GM23338 (cell line): ENCODE measurements at regions not wholly inside any gene's neighbourhood (a gene's known extent, or its start where the extent isn't known, plus 50 kb on each side); places are given as distances from the start of the nearest gene placed in this dataset.

Source experiments
- ATAC-seq: fragments of 200-7000 bp; cut with Tn5 transposase; 3 replicates; pipeline ENCODE4 v1.9.1; 2020
- DNase-seq: peaks from one replicate; pipeline ENCODE4 v3.0.0-alpha.2; 2015; ENCODE audit warnings: low spot score
- H2AFZ ChIP-seq: fragments of 200-600 bp; sonication (generic); 2 replicates; pipeline ENCODE4 v1.8.0; 2016; ENCODE audit warnings: antibody characterized with exemption, mild to moderate bottlenecking, moderate library complexity
- H3F3A ChIP-seq: fragments of 200-600 bp; sonication (generic); replicated peaks from 2 replicates; pipeline ENCODE4 v1.8.0; 2017; ENCODE audit warnings: antibody characterized with exemption, mixed run types, low read depth
- H3K27ac ChIP-seq: fragments of 200-600 bp; sonication (generic); 2 replicates; pipeline ENCODE4 v1.6.1; 2016; ENCODE audit warnings: low read depth
- H3K27me3 ChIP-seq: fragments of 200-600 bp; sonication (generic); 2 replicates; pipeline ENCODE4 v1.8.0; 2016; ENCODE audit warnings: mild to moderate bottlenecking, mixed run types, moderate library complexity; ENCODE audit not compliant: insufficient read depth
- H3K36me3 ChIP-seq: fragments of 200-600 bp; sonication (generic); 2 replicates; pipeline ENCODE4 v1.8.0; 2016; ENCODE audit warnings: mild to moderate bottlenecking; ENCODE audit not compliant: insufficient read depth
- H3K4me1 ChIP-seq: fragments of 200-600 bp; sonication (generic); 2 replicates; pipeline ENCODE4 v1.8.0; 2016; ENCODE audit warnings: mild to moderate bottlenecking, moderate library complexity; ENCODE audit not compliant: insufficient read depth
- H3K4me2 ChIP-seq: fragments of 200-600 bp; sonication (generic); 2 replicates; pipeline ENCODE4 v1.7.1; 2017; ENCODE audit warnings: mixed run types
- H3K4me3 ChIP-seq: fragments of 200-600 bp; sonication (generic); 2 replicates; pipeline ENCODE4 v1.6.1; 2016; ENCODE audit warnings: mixed run types
- H3K79me2 ChIP-seq: fragments of 200-600 bp; sonication (generic); replicated peaks from 2 replicates; pipeline ENCODE4 v1.8.0; 2017; ENCODE audit warnings: mild to moderate bottlenecking; ENCODE audit not compliant: insufficient read depth
- H3K9me2 ChIP-seq: fragments of 200-600 bp; sonication (generic); 2 replicates; pipeline ENCODE4 v1.8.0; 2017; ENCODE audit not compliant: insufficient read depth
- H4K20me1 ChIP-seq: fragments of 200-600 bp; sonication (generic); replicated peaks from 2 replicates; pipeline ENCODE4 v1.8.0; 2017; ENCODE audit warnings: mild to moderate bottlenecking; ENCODE audit not compliant: insufficient read depth
- H3K27ac Mint-ChIP-seq: 2 replicates; pipeline ENCODE4 v1.8.0; 2020; ENCODE audit warnings: inconsistent platforms, mild to moderate bottlenecking, moderate library complexity, mixed read lengths
- H3K27me3 Mint-ChIP-seq: 3 replicates; pipeline ENCODE4 v1.8.0; 2022; ENCODE audit warnings: low read depth, mild to moderate bottlenecking, moderate library complexity, mixed read lengths, inconsistent platforms; ENCODE audit not compliant: insufficient read depth, poor library complexity
- H3K36me3 Mint-ChIP-seq: 3 replicates; pipeline ENCODE4 v1.8.0; 2021; ENCODE audit warnings: low read depth, mild to moderate bottlenecking, inconsistent platforms, moderate library complexity, mixed read lengths
- H3K4me1 Mint-ChIP-seq: 3 replicates; pipeline ENCODE4 v1.8.0; 2020; ENCODE audit warnings: mild to moderate bottlenecking, inconsistent platforms, mixed read lengths
- H3K4me3 Mint-ChIP-seq: 3 replicates; pipeline ENCODE4 v1.8.0; 2021; ENCODE audit warnings: moderate library complexity, mild to moderate bottlenecking, inconsistent platforms, mixed read lengths
- H3K9me3 Mint-ChIP-seq: 3 replicates; pipeline ENCODE4 v1.8.0; 2020; ENCODE audit warnings: moderate library complexity, mild to moderate bottlenecking, inconsistent platforms, mixed read lengths
- CREB1 ChIP-seq: fragments of 250-450 bp; sonication (Bioruptor Pico); IDR thresholded peaks from 2 replicates; pipeline ENCODE4 v1.5.0; 2020; ENCODE audit warnings: low read depth, mild to moderate bottlenecking, moderate library complexity
- EZH2 ChIP-seq: fragments of 200-600 bp; sonication (generic); IDR thresholded peaks from one replicate; pipeline ENCODE4 v1.8.0; 2017; ENCODE audit warnings: antibody characterized with exemption, mild to moderate bottlenecking, low read depth; ENCODE audit not compliant: unreplicated experiment
- EZH2phosphoT487 ChIP-seq: fragments of 200-600 bp; sonication (generic); IDR thresholded peaks from one replicate; pipeline ENCODE4 v1.8.1; 2018; ENCODE audit warnings: antibody characterized with exemption; ENCODE audit not compliant: unreplicated experiment
- JUNB ChIP-seq: IDR thresholded peaks from one replicate; pipeline ENCODE4 v1.6.1; 2016; ENCODE audit warnings: antibody characterized with exemption; ENCODE audit not compliant: unreplicated experiment
- NANOG ChIP-seq: IDR thresholded peaks from 2 replicates; pipeline ENCODE4 v1.6.1; 2016; ENCODE audit warnings: antibody characterized with exemption, borderline replicate concordance
- POLR2AphosphoS5 ChIP-seq: IDR thresholded peaks from 2 replicates; pipeline ENCODE4 v1.6.1; 2016; ENCODE audit warnings: antibody characterized with exemption, low read depth
- STAT1 ChIP-seq: IDR thresholded peaks from one replicate; pipeline ENCODE4 v1.6.1; 2016; ENCODE audit warnings: antibody characterized with exemption; ENCODE audit not compliant: unreplicated experiment
- ZNF114 ChIP-seq: fragments of 250-450 bp; sonication (Bioruptor Pico); IDR thresholded peaks from 2 replicates; pipeline ENCODE4 v1.5.0; 2020; ENCODE audit warnings: mild to moderate bottlenecking, moderate library complexity
- ZNF331 ChIP-seq: fragments of 250-450 bp; sonication (Bioruptor Pico); IDR thresholded peaks from 2 replicates; pipeline ENCODE4 v1.5.0; 2020; ENCODE audit warnings: low read depth, mild to moderate bottlenecking, moderate library complexity
- TF ChIP-seq, protein P1 (sequence below): IDR thresholded peaks from 2 replicates; pipeline ENCODE4 v1.6.1; 2016; ENCODE audit warnings: antibody characterized with exemption
- TF ChIP-seq, protein P2 (sequence below): fragments of 250-450 bp; sonication (Bioruptor Pico); IDR thresholded peaks from 2 replicates; pipeline ENCODE4 v1.5.0; 2020; ENCODE audit warnings: mild to moderate bottlenecking, moderate library complexity
- TF ChIP-seq, protein P3 (sequence below): IDR thresholded peaks from one replicate; pipeline ENCODE4 v1.6.1; 2018; ENCODE audit warnings: antibody characterized with exemption; ENCODE audit not compliant: unreplicated experiment
- TF ChIP-seq, protein P4 (sequence below), 2 experiments: fragments of 200-600 bp in 1 of 2; sonication (generic) in 1 of 2; conservative IDR thresholded peaks; 2 replicates each; pipeline versions ENCODE4 v1.5.1 to v1.6.1; 2016 to 2017; ENCODE audit warnings: antibody characterized with exemption in 2 of 2, low read depth in 2 of 2, mild to moderate bottlenecking in 2 of 2, moderate library complexity in 1 of 2

DNA sequence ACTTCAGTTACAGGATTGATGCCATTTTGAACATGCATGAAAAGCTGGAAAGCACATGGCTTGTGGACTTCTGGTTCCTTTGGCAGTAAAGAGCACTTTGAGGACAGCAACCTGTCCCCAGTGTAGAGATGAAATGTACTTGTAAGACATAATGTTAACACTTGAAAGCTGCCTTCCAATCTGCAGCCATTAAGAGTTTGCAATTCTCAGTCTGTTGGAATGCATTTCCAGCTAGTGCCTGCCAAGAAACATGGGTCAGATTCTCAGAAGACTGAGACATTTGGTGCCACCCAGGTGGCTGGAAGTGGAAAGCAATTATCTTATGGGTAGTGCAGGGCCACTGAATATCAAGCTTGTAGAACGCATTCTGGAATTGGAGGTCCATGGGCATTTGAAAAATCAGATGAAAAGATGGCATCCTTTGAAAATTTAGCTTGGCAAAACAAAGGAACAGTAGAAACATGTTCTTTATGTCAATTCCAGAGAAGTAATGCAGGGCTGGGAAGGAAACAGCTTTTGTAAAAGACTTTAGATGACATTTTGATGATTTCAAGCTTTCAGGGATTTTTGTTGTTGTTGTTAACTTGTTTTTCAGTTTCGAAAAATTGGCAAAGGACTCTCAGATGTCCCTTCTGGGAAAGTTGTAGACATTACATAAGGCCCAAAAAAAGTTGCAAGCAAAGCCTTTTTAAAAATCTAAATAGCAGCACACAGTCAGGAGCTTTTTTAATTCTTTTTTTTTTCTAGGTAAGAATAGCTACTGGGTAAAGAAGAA is 147.0 kb downstream of the ABCA8 start:
- Histone ChIP-seq H3K36me3 (no peaks in the 10 kb centered on the region), H2AFZ (no peak overlapping the region), H3K4me2 (no peak overlapping the region), H3K27me3 (no peaks in the 10 kb centered on the region), H3K4me1 (no peaks in the 10 kb centered on the region), H3K4me3 (no peak overlapping the region), H3K79me2 (no peaks in the 10 kb centered on the region), H3F3A (no peaks in the 10 kb centered on the region), H3K9me2 (no peaks in the 10 kb centered on the region; the same call in 1 of the 2 replicates), H3K27ac (no peak overlapping the region), H4K20me1 (no peaks in the 10 kb centered on the region)
- Mint-ChIP-seq H3K36me3 (no peaks in the 10 kb centered on the region), H3K27me3 (peaks cover 1% of the 10 kb centered on the region), H3K4me1 (no peaks in the 10 kb centered on the region), H3K9me3 (peaks cover 5% of the 10 kb centered on the region; the same call in 1 of the 3 replicates), H3K4me3 (no peak overlapping the region), H3K27ac (no peak overlapping the region)
- DNase-seq = no peak
- no peak for ATAC-seq
- TF ChIP-seq POLR2AphosphoS5 (no peak), ZNF331 (CRISPR knock-in tag) (no peak), EZH2phosphoT487 (no peak), ZNF114 (CRISPR knock-in tag) (no peak), STAT1 (no peak), EZH2 (no peak), NANOG (no peak), CREB1 (no peak), JUNB (no peak)
- TF ChIP-seq, protein P1, sequence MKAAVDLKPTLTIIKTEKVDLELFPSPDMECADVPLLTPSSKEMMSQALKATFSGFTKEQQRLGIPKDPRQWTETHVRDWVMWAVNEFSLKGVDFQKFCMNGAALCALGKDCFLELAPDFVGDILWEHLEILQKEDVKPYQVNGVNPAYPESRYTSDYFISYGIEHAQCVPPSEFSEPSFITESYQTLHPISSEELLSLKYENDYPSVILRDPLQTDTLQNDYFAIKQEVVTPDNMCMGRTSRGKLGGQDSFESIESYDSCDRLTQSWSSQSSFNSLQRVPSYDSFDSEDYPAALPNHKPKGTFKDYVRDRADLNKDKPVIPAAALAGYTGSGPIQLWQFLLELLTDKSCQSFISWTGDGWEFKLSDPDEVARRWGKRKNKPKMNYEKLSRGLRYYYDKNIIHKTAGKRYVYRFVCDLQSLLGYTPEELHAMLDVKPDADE = no peak
- TF ChIP-seq, protein P2, sequence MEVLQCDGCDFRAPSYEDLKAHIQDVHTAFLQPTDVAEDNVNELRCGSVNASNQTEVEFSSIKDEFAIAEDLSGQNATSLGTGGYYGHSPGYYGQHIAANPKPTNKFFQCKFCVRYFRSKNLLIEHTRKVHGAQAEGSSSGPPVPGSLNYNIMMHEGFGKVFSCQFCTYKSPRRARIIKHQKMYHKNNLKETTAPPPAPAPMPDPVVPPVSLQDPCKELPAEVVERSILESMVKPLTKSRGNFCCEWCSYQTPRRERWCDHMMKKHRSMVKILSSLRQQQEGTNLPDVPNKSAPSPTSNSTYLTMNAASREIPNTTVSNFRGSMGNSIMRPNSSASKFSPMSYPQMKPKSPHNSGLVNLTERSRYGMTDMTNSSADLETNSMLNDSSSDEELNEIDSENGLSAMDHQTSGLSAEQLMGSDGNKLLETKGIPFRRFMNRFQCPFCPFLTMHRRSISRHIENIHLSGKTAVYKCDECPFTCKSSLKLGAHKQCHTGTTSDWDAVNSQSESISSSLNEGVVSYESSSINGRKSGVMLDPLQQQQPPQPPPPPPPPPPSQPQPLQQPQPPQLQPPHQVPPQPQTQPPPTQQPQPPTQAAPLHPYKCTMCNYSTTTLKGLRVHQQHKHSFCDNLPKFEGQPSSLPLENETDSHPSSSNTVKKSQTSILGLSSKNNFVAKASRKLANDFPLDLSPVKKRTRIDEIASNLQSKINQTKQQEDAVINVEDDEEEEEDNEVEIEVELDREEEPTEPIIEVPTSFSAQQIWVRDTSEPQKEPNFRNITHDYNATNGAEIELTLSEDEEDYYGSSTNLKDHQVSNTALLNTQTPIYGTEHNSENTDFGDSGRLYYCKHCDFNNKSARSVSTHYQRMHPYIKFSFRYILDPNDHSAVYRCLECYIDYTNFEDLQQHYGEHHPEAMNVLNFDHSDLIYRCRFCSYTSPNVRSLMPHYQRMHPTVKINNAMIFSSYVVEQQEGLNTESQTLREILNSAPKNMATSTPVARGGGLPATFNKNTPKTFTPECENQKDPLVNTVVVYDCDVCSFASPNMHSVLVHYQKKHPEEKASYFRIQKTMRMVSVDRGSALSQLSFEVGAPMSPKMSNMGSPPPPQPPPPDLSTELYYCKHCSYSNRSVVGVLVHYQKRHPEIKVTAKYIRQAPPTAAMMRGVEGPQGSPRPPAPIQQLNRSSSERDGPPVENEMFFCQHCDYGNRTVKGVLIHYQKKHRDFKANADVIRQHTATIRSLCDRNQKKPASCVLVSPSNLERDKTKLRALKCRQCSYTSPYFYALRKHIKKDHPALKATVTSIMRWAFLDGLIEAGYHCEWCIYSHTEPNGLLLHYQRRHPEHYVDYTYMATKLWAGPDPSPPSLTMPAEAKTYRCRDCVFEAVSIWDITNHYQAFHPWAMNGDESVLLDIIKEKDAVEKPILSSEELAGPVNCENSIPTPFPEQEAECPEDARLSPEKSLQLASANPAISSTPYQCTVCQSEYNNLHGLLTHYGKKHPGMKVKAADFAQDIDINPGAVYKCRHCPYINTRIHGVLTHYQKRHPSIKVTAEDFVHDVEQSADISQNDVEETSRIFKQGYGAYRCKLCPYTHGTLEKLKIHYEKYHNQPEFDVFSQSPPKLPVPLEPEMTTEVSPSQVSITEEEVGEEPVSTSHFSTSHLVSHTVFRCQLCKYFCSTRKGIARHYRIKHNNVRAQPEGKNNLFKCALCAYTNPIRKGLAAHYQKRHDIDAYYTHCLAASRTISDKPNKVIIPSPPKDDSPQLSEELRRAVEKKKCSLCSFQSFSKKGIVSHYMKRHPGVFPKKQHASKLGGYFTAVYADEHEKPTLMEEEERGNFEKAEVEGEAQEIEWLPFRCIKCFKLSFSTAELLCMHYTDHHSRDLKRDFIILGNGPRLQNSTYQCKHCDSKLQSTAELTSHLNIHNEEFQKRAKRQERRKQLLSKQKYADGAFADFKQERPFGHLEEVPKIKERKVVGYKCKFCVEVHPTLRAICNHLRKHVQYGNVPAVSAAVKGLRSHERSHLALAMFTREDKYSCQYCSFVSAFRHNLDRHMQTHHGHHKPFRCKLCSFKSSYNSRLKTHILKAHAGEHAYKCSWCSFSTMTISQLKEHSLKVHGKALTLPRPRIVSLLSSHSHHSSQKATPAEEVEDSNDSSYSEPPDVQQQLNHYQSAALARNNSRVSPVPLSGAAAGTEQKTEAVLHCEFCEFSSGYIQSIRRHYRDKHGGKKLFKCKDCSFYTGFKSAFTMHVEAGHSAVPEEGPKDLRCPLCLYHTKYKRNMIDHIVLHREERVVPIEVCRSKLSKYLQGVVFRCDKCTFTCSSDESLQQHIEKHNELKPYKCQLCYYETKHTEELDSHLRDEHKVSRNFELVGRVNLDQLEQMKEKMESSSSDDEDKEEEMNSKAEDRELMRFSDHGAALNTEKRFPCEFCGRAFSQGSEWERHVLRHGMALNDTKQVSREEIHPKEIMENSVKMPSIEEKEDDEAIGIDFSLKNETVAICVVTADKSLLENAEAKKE = no peak
- TF ChIP-seq, protein P3, sequence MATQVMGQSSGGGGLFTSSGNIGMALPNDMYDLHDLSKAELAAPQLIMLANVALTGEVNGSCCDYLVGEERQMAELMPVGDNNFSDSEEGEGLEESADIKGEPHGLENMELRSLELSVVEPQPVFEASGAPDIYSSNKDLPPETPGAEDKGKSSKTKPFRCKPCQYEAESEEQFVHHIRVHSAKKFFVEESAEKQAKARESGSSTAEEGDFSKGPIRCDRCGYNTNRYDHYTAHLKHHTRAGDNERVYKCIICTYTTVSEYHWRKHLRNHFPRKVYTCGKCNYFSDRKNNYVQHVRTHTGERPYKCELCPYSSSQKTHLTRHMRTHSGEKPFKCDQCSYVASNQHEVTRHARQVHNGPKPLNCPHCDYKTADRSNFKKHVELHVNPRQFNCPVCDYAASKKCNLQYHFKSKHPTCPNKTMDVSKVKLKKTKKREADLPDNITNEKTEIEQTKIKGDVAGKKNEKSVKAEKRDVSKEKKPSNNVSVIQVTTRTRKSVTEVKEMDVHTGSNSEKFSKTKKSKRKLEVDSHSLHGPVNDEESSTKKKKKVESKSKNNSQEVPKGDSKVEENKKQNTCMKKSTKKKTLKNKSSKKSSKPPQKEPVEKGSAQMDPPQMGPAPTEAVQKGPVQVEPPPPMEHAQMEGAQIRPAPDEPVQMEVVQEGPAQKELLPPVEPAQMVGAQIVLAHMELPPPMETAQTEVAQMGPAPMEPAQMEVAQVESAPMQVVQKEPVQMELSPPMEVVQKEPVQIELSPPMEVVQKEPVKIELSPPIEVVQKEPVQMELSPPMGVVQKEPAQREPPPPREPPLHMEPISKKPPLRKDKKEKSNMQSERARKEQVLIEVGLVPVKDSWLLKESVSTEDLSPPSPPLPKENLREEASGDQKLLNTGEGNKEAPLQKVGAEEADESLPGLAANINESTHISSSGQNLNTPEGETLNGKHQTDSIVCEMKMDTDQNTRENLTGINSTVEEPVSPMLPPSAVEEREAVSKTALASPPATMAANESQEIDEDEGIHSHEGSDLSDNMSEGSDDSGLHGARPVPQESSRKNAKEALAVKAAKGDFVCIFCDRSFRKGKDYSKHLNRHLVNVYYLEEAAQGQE = no peak
- TF ChIP-seq, protein P4, sequence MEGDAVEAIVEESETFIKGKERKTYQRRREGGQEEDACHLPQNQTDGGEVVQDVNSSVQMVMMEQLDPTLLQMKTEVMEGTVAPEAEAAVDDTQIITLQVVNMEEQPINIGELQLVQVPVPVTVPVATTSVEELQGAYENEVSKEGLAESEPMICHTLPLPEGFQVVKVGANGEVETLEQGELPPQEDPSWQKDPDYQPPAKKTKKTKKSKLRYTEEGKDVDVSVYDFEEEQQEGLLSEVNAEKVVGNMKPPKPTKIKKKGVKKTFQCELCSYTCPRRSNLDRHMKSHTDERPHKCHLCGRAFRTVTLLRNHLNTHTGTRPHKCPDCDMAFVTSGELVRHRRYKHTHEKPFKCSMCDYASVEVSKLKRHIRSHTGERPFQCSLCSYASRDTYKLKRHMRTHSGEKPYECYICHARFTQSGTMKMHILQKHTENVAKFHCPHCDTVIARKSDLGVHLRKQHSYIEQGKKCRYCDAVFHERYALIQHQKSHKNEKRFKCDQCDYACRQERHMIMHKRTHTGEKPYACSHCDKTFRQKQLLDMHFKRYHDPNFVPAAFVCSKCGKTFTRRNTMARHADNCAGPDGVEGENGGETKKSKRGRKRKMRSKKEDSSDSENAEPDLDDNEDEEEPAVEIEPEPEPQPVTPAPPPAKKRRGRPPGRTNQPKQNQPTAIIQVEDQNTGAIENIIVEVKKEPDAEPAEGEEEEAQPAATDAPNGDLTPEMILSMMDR (conservative IDR thresholded peaks at IDR 0.05; ENCODE audit: low read depth in 2 of 2) = no peak
